Superior temporal gyrus (tissue), 1 donor: ENCODE measurements at regions not wholly inside any gene's neighbourhood (a gene's known extent, or its start where the extent isn't known, plus 50 kb on each side); places are given as distances from the start of the nearest gene placed in this dataset.
A peak's percentile ranks its signal among the peaks of the same experiment; 100 is the strongest.

Experiments
- DNase-seq: peaks from one replicate; pipeline ENCODE4 v3.0.0-alpha.2; 2016; ENCODE audit errors: extremely low spot score

DNA sequence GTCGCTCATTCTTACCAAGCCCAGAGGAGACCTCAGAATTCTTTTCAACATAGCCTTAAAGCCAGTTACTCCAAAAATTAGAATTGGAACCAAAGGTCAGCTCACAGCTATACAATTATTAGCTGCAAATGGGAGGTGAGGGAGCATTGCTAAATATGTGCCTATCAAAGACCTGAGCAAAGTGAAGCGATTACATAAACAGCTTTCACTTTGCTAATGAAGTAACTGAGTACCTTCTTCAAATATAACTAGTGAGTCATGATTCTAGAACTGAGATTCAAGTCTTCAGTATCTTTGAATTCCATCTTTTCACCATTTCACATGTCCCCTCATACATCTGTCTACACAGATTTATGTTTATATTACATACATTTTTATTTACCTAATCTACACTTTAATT lies 122.6 kb downstream of the P2RY1 start:
- DNase-seq: no peak

DNA sequence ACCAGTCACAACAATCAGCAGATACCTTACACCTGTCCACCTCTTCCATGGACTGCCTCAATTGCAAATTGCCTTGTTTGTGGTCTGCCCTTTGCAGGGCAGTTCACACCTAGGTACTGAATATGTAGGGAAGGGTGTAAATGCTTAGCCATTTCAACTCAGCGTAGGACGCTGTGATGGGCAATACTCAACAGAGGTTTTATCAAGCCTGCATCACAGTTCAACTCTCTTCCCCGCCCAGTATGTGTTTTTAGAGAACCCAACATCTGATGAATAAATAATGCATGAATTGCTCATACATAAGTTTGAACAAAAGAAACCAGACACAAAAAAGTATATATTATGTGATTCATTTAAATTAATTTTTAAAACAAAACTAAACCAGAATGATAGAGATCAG lies 124.4 kb downstream of the P2RY1 start:
- no peak for DNase-seq

DNA sequence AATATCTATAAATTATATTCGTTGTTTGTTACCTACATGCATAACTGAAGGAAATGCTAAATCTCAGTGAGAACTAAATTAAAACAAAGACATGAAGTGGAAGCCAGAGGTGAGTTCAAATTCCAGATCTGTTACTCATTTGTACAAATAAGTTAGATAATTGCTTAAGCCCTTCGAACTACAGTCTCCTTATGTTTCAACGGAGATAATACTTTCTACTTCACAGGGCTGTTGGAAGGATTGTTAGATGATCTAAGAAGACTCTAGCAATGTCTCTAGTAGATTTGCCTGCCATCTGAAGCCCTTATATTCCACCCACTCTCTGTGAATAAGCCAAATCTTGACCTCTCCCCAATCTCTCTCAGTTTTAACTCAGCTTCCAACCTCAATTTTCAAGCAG lies 125.8 kb downstream of the P2RY1 start:
- no peak for DNase-seq

DNA sequence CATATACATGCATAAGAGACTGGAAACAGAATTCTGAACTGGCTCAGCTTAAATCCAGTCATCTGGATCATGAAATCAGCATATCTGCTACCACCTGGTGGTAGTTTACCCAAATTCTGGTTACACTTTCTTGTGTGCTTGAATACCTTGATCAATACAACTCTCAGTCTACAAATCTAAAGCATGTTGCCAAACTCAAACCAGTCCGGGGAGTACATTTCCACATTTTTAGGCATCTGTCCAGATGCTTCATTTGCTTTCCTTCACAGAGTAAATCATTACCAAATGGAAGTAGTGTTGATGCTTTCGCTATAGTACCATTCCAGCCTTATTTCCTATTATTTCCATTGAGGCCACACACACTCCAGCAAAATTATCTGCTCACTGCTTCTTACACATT lies 126.4 kb downstream of the P2RY1 start:
- DNase-seq: no peak

DNA sequence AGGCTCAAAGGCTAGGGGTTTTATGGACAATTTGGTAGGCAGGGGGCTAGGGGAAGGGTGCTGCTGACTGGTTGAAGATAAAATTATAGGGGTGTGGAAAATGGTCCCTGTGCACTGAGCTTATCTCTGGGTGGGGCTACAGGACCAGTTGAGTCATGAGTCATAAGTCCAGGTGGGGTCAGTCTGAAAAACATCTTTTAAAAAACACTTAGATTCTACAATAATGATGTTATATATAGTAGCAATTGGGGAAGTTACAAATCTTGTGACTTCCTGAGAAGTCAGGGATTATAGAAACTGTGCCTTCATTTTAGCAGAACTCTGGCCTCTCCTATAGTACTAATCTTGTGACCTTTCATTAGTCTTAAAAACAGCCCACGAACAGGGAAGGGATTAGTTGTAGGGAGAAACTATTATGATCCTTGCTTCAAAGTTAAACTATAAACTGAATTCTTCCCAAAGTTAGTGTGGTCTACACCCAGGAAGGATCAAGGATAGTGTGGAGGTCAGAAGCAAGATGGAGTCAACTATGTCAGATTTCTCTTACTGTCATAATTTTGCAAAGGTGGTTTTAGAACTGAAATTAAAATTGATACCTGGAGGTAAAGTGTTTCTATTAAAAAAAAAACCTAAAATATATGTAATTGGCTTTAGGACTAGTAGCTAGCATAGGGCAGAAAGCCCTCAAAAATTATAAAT lies 130.1 kb downstream of the P2RY1 start:
- DNase-seq: no peak

DNA sequence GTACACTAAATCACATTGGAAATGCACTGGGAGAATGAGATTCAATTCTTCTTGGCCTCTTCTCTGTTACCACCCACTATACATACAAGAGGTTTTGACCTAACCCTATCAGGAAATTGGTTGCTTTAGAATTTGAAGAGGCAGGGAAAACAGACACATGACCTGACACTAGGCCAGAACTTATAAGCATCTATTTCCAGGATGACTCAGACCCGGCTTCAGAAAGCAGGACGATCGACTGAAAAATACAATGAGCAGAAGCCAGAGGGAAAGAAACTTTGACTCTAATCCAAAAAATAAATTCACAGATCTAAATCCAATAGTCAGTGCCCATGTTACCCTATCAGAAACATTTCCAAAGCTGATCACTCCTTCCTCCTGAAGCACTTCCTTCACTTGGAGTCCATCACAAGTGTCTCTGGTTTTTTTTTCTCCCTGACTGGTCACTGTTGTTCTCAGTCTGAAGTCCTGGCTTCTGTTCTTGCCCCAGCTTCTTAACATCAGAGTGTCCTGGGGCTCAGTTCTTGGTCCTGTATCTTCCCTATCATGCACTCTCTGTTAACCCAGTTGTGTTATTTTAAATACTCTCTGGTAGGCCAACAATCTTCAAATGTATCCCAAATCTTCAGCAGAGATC lies 133.6 kb downstream of the P2RY1 start:
- no peak for DNase-seq

DNA sequence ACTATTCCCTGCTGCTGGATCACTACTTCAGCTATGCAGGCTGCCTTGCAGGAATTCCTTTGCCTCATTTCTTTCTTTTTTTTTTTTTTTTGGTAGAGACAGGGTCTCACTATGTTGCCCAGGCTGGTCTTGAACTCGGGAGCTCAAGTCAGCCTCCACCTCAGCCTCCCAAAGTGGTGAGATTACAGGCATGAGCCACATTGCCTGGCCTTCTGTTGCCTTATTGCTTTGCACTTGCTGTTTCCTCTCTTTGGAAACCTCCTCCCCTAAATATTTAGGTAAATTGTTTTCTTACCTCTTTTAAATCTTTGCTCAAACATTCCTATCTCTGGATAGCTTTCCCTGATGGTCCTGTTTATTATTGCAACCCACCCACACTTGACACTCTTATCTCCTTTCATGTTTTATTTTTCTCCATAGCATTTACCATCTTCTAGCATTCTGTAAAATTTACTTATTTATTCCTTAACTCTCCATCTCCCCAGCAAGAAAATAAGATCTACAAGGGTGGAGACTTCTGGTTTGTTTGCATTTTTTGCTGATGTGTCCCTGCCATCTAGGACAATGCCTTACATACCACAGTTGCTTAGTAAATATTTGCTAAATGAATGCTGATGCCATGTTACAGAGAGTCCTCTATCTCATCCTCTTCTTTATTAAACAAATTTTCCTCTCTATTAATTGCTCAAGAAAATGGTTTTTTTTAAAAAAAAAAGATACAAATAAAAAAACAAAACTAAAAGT lies 134.8 kb downstream of the P2RY1 start:
- no peak for DNase-seq

DNA sequence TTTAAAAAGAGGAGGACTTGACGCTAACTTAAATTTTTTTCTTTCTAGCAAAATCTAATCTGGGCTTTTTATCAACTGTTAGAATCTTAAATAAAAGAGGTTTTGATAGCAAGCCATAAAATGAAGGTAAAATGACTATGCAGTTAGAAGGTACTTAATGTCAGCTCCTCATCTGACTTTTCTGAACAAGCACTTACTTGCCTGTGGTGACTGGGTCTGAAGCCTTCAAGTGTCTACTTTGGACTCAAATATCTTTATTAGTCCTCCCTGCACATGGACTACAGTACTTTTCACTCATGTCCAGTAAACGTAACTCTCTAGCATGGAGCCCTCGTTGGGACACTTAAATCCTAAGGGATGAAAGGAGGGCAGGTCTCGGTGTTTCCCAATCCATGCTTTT lies 135.9 kb downstream of the P2RY1 start:
- DNase-seq: no peak

DNA sequence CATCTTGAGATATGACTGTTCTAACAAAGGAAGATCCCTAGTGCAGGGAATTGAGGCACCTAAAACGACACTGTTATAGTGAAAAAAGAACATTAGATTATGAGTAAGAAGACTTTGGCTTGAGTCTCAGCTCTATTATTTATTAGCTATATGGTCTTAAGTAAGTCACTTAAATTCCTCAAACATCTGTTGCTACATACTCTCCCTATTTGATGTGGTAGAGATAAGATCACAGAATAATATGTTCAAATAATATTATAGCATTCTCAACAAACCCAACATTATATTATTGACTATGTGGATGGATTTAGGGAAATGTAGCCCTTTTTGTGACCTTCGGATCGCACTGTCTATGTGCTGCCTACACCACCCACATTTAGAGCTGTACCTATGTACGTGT lies 136.9 kb downstream of the P2RY1 start:
- no peak for DNase-seq

DNA sequence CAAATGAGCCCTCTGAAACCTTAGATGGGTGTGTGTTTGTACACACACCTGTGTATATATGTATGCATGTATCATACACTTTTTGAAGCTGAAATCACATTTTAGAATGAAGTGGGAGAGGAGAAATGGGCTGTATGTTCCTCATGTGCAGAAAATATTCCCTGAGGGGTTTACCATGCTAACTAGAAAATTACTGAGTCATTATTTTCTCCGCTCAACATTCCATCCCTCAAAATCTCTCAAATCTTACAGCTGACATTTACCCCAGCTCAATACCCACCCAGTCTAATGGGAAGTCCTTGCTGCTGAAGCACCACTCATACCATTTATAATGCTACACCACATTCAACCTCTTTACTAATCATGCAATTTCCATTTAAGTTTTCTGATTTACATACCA lies 138.6 kb downstream of the P2RY1 start:
- DNase-seq: no peak

DNA sequence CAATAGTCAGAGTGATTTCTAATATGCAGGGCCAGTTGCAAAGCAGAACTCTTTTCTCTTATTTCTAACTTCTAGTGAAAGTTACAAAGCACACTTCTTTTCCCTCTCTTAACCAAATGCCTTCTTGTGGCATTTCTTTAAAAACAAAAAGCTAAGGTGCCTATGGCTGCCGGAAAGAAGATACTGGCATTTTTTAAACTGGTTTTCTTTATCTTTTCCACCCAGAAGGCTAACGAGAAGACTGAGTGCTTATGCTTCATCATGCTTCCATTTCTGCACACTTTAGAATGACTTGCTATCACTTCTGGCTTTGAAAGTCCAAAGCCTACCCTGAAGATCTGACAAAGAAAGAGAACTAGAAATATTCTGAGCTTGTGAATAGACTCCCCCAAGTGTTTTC lies 141.3 kb downstream of the P2RY1 start:
- no peak for DNase-seq

DNA sequence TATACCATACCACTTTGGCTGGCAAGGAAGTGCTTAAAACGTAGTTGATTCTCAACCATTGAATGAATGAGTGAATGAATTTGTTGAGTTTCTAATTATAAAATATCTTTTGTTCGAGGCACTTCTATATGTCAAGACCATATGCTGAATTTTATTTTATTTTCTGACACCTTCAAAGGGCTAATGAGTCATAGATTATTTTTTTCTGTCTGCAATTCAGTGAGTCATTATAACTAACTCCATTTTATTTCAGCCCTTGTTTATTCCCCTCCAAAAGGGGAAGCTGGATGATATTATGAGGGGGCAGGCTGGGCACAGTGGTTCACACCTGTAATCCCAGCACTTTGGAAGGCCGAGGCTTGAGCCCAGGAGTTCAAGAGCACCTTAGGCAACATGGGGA lies 142.4 kb downstream of the P2RY1 start:
- DNase-seq: no peak

DNA sequence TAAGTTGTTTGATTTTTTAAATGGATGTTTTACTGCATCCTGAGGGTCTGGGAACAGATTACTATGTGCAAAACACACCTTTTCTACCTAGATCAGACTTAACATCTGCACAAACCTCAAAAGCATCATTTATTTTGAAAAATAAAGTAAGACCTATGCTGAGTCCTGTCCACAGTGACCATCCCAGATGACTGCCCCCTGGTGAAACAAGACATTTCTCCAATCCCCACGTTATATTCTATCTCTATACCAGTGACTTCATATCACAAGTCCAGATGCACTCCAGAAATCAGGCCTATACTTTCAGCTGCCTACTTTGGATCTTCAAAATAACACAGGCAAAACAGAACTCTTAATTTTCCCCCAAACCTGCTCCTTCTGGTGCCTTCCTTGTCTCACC lies 143.2 kb downstream of the P2RY1 start:
- no peak for DNase-seq

DNA sequence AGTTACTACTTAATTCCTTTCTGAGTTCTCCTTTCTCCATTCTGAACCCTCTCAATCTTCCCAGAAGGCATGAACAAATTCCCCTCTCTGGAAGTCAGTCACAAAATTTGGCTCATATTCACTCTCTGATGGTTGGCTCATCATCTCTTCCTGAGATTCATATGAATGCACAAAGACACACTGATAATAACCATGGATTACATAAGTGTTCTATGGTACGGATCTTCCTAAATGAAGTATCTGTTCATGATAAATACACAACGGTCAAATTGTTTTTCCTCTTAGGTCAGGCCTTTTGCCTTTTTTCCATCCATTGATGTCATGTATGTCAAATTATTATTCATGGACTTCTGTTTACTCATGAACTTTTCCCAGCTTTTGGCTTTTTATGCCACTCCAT lies 162.6 kb downstream of the P2RY1 start:
- DNase-seq: no peak

DNA sequence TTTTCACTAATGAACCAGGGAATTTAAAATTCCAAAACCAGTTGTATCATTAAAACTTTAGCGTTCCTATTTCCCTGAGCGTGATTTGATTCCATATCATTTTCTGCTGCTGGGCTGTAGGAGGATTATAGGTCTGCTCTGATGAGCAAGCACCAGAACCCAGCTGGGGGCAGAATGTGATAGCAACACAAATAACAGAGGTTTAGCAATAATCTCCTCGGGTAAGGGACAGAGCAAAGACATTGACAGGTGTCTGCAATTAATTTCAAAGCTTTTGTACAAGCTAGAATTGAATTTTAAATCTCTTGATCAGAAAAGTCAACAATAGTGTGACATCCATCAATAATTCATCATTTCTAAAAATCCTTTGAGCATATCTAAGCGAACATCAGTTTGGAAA lies 163.4 kb upstream of the RAP2B start:
- no peak for DNase-seq

DNA sequence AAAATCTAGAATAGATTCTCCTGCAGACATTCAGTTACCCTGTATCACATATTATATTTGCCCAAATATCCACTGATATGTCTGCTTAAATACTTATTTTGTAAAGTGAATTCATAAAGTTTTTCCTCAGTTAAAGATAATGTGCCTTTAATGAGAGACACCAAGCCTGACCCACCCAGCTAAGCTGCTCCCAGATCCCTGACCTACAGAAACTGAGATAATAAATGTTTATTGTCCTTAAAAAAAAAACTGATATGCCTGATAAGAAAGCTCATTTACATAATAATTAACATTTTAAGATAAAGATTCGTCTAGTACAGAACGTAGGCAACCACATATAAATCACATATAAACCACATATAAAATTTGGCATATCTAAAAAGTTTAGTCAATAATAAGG lies 161.7 kb upstream of the RAP2B start:
- DNase-seq: no peak

DNA sequence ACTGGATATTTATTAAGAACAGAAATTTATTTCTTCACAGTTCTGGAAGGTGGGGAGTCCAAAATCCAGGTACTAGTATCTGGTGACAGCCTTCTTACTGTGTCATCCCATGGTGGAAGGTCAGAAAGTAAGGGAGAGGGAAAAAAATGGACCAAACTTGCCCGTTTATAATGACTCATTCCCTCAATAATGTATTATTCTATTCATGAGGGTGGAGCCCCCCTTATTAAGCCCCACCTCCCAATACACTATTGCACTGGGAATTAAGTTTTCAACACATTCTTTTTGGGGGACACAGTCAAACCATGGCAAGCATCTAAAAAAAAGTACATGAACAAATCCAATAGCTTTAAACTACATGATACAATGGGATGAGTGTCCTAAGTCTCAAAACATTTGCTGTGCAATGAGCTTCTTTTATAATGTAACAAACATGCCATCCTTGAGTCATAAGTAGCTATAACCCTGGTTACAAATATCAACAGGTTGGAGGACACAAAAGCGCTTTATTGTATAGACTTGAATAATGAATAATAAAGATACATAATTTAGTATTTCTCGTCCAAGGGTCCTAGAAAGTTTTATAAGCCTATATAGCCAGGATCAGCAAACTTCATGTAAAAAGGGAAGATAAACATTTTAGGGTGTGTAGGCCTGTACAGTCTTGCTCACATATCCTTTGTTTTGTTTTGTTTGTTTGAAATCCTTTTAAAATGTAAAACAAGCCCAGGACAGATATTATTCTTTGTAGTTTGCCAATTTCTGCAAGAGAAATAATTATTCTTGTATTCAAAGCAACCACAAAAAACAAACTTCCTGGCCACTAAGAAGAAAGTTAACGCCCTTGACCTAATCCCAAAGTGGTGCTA lies 160.6 kb upstream of the RAP2B start:
- no peak for DNase-seq

DNA sequence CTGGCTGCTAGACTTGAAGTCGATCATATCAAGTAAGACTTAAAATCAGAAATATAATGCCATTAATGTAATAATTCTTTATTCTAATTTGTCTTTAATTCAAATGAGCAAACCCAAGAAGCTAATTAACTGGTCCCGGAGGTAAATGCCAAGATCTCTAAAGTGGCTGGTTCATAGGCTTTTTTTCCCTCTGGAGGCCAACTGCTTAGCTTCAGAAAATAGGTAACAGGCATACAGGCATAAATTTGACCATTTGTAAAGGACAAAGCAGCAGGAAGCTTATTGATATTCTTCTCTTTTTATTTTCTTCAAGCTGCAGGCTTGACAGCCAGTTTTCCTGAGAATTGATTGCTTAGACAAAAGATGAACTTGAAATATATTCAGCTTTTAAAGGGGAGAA lies 158.6 kb upstream of the RAP2B start:
- no peak for DNase-seq

DNA sequence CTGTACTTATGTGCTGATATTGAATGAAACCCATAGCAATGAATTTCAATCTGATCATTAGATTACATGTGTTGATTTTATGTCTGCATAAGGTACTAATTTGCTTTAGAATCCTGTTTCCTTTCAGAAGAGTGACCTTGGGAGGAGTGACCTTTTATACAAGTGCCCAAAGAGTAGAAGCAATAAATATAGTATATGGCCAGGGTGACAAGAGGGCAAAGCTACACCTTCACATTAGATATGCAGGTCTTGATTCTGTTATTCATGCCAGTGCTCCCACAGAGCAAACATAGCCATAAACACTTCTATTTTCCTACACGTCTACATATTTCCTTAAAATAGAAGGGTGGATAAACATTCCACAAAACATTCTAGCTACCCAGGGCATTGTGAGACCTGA lies 158.2 kb upstream of the RAP2B start:
- no peak for DNase-seq

DNA sequence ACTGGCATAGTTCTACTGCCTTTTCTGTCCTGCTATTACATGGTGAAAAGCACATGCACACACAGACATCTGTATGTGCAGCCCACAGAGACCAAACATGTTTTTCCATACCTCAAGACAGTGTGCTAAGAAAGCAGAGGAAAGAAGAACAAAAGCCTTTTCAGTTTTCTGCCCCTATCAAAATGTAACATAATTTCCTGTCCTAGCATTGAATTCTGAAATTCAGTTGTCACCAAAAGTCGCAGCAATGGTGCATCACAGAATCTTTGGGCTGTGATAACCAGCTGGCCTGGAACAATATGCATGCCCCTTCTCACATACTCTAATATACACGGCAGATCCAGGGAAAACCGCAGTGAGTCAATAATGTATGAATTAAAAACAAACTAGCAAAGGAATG lies 153.8 kb upstream of the RAP2B start:
- no peak for DNase-seq

DNA sequence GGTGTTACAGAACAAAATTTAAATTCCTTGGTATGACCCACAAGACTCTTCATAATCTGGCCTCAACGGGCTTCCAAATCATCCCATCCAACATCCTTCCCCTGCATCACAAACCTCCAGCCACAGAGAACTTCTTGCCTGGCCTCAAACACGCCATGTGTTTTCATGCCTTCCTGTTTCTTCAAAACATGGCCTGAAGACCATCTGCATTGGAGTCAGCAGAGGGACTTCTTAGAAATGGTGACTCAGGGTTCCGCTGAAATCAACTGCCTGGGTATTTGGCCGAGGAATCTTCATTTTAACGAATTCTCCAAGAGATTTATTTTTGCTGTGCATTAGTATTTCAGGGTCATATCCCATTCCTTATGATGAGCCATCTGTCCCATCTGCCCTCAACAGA lies 138.1 kb upstream of the RAP2B start:
- DNase-seq: no peak

DNA sequence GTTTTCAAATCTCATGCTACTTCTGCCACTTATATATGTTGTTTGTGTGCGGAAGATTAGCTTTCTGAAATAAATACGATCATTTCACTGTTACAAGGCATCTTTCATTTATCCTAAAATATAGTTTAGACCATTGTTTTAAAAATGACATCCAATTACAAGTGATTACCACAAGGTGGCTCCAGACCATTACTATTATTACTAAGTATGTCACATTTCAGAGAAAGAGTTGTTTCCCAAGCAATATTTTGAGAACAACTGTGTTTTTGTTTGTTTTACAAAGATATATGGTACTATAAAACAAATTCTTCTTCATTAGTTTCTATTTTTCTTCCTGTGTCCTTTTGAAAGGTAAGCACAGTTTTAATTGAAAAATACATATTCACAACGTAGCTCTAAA lies 136.0 kb upstream of the RAP2B start:
- DNase-seq: peak; percentile 78
